OCI-LY7 (cell line): ENCODE measurements at regions not wholly inside any gene's neighbourhood (a gene's known extent, or its start where the extent isn't known, plus 50 kb on each side); places are given as distances from the start of the nearest gene placed in this dataset.

Experiments used
- BruUV-seq: library from RNA; stranded (reverse); fragments of 400-500 nt; replicated peaks from 2 replicates; lab custom pipeline; 2021; lab: Mats Ljungman, UMichigan
- CTCF ChIA-PET: fragments of 300-600 bp; sonication (Branson Sonifier 250); formaldehyde crosslinking; loops from one replicate; lab custom pipeline; 2022; ENCODE audit warnings: antibody characterized with exemption; ENCODE audit not compliant: unreplicated experiment; lab: Charles Lee
- POLR2A ChIA-PET: fragments of 300-600 bp; sonication (Branson Sonifier 250); formaldehyde crosslinking; loops from one replicate; lab custom pipeline; 2022; ENCODE audit warnings: antibody characterized with exemption; lab: Charles Lee
- DNase-seq: peaks from one replicate; pipeline ENCODE4 v3.0.0-alpha.2; 2015; ENCODE audit warnings: low spot score
- H2AFZ ChIP-seq: fragments of 200-600 bp; sonication (generic), shearing (Covaris generic); 2 replicates; pipeline ENCODE4 v1.6.1; 2014; ENCODE audit warnings: mild to moderate bottlenecking, antibody characterized with exemption, low read length, moderate library complexity
- H3K27ac ChIP-seq: fragments of 200-600 bp; sonication (generic); 2 replicates; pipeline ENCODE4 v1.5.1; 2014; ENCODE audit warnings: mixed run types, low read depth, mild to moderate bottlenecking, moderate library complexity, low read length, inconsistent platforms; ENCODE audit not compliant: poor library complexity, severe bottlenecking
- H3K36me3 ChIP-seq: fragments of 200-600 bp; sonication (generic); 2 replicates; pipeline ENCODE4 v1.6.1; 2014; ENCODE audit warnings: mild to moderate bottlenecking, antibody characterized with exemption, low read length, moderate library complexity, mixed read lengths; ENCODE audit not compliant: insufficient read depth
- H3K4me1 ChIP-seq: fragments of 200-600 bp; sonication (generic); 2 replicates; pipeline ENCODE4 v1.5.1; 2014; ENCODE audit warnings: mild to moderate bottlenecking, low read length; ENCODE audit not compliant: insufficient read depth, poor library complexity, severe bottlenecking
- H3K4me2 ChIP-seq: fragments of 200-600 bp; sonication (generic); 2 replicates; pipeline ENCODE4 v1.6.1; 2014; ENCODE audit warnings: mild to moderate bottlenecking, low read length
- H3K4me3 ChIP-seq: fragments of 200-600 bp; sonication (generic); 2 replicates; pipeline ENCODE4 v1.5.1; 2014; ENCODE audit warnings: mild to moderate bottlenecking, low read depth, low read length; ENCODE audit not compliant: poor library complexity, severe bottlenecking
- H3K79me2 ChIP-seq: fragments of 200-600 bp; sonication (generic); 2 replicates; pipeline ENCODE4 v1.6.1; 2016; ENCODE audit warnings: low read depth, mild to moderate bottlenecking, low read length, moderate library complexity, mixed read lengths; ENCODE audit not compliant: insufficient read depth
- H3K9me2 ChIP-seq: fragments of 200-600 bp; sonication (generic); 2 replicates; pipeline ENCODE4 v1.6.1; 2016; ENCODE audit warnings: mild to moderate bottlenecking, low read length, mixed read lengths; ENCODE audit not compliant: insufficient read depth
- H3K9me3 ChIP-seq: fragments of 200-600 bp; sonication (generic); 2 replicates; pipeline ENCODE4 v1.6.1; 2014; ENCODE audit warnings: mild to moderate bottlenecking, mixed run types, low read length, mixed read lengths
- H4K20me1 ChIP-seq: fragments of 200-600 bp; sonication (generic); 2 replicates; pipeline ENCODE4 v1.6.1; 2014; ENCODE audit warnings: mild to moderate bottlenecking, antibody characterized with exemption, low read length, moderate library complexity, mixed read lengths; ENCODE audit not compliant: insufficient read depth
- CTCF ChIP-seq: fragments of 200-600 bp; sonication (generic); conservative IDR thresholded peaks from 2 replicates; pipeline ENCODE4 v1.5.1; 2014; ENCODE audit warnings: mild to moderate bottlenecking, antibody characterized with exemption, low read length, moderate library complexity, mixed read lengths
- EZH2phosphoT487 ChIP-seq: fragments of 200-600 bp; sonication (generic); IDR thresholded peaks from 2 replicates; pipeline ENCODE4 v1.6.1; 2018; ENCODE audit warnings: low read depth, borderline replicate concordance, mild to moderate bottlenecking, mixed run types, antibody characterized with exemption, low read length, moderate library complexity, mixed read lengths
- intact Hi-C: fragments of 100-400 bp; cut with micrococcal nuclease; formaldehyde crosslinking; loops from one replicate; pipeline ENCODE4 v1.10.0; 2022; ENCODE audit not compliant: unreplicated experiment

GRCh38 chr1:89465201-89465600 lies 59.4 kb upstream of the LRRC8B start:
- no peak for DNase-seq
- no peaks in the 10 kb centered on the region for H3K4me1 ChIP-seq
- no peaks in the 10 kb centered on the region for H3K9me2 ChIP-seq
- POLR2A ChIA-PET = no interaction called here
- BruUV-seq = no TSS peak
- no peak overlapping the region for H3K4me2 ChIP-seq
- CTCF ChIA-PET = no interaction called here
- no peak overlapping the region for H3K4me3 ChIP-seq
- TF ChIP-seq CTCF (no peak), EZH2phosphoT487 (no peak)
- intact Hi-C loops = no loop called here
- no peaks in the 10 kb centered on the region for H3K36me3 ChIP-seq
- H2AFZ ChIP-seq = no peak overlapping the region
- no peaks in the 10 kb centered on the region for H4K20me1 ChIP-seq
- H3K79me2 ChIP-seq = no peaks in the 10 kb centered on the region
- H3K27ac ChIP-seq = no peak overlapping the region
- H3K9me3 ChIP-seq = no peaks in the 10 kb centered on the region

- POLR2A ChIA-PET = interaction anchor here (0.7 kb wide), 1 partner anchor 783 kb away, joined by 3 read pairs; no protein-coding TSS in a partner anchor
- H3K27ac ChIP-seq = no peak overlapping the region
- DNase-seq = no peak
Observed at GRCh38 chr1:89466307-89466930, 58.2 kb upstream of the LRRC8B start.

More at GRCh38 chr1:89466307-89466930, 58.2 kb upstream of the LRRC8B start:
- H3K4me1 ChIP-seq = no peaks in the 10 kb centered on the region
- no peak overlapping the region for H2AFZ ChIP-seq
- no peaks in the 10 kb centered on the region for H3K9me3 ChIP-seq
- TF ChIP-seq EZH2phosphoT487 (no peak), CTCF (no peak)
- no TSS peak for BruUV-seq
- no peaks in the 10 kb centered on the region for H3K79me2 ChIP-seq
- no peaks in the 10 kb centered on the region for H3K36me3 ChIP-seq
- H3K4me3 ChIP-seq = no peak overlapping the region
- H3K9me2 ChIP-seq = no peaks in the 10 kb centered on the region
- H4K20me1 ChIP-seq = no peaks in the 10 kb centered on the region
- intact Hi-C loops = no loop called here
- CTCF ChIA-PET = no interaction called here
- H3K4me2 ChIP-seq = no peak overlapping the region
